GM12878 (cell line): ENCODE measurements at regions not wholly inside any gene's neighbourhood (a gene's known extent, or its start where the extent isn't known, plus 50 kb on each side); places are given as distances from the start of the nearest gene placed in this dataset.

ENCODE experiments used
- ATAC-seq: fragments of 200-7000 bp; cut with Tn5 transposase; 3 replicates; pipeline ENCODE4 v1.9.1; 2020; ENCODE audit warnings: mild to moderate bottlenecking, moderate library complexity
- BruUV-seq: library from RNA; stranded (reverse); fragments of 400-500 nt; replicated peaks from 2 replicates; lab custom pipeline; 2021; lab: Mats Ljungman, UMichigan
- CTCF ChIA-PET: fragments of 300-600 bp; sonication (Branson Sonifier 250); formaldehyde crosslinking; extraction: SDS; loops from one replicate; lab custom pipeline; 2021; ENCODE audit warnings: inconsistent platforms; lab: Yijun Ruan, JAX
- POLR2A ChIA-PET: fragments of 350-600 bp; formaldehyde crosslinking; extraction: SDS; loops from one replicate; lab custom pipeline; 2021; ENCODE audit warnings: inconsistent platforms; lab: Charles Lee
- RAD21 ChIA-PET: fragments of 300-600 bp; sonication (Branson Sonifier 250); formaldehyde crosslinking; loops from one replicate; lab custom pipeline; 2023; ENCODE audit warnings: antibody characterized with exemption; ENCODE audit not compliant: unreplicated experiment; lab: Charles Lee
- SMC1A ChIA-PET: fragments of 300-600 bp; sonication (Branson Sonifier 250); formaldehyde crosslinking; loops from one replicate; lab custom pipeline; 2023; ENCODE audit not compliant: unreplicated experiment, uncharacterized antibody; lab: Charles Lee
- DNase-seq: peaks from one replicate; pipeline ENCODE4 v3.0.0-alpha.2; 2011; ENCODE audit warnings: low read depth, low spot score
- FAIRE-seq: peaks from 3 replicates; lab custom pipeline; 2011; peaks lifted over from hg19 to GRCh38; lab: Jason Lieb, UNC
- H2AFZ ChIP-seq: 2 replicates; pipeline ENCODE4 v1.6.0; 2011; ENCODE audit warnings: low read depth, low read length, control low read depth; ENCODE audit not compliant: control insufficient read depth
- H3K27ac ChIP-seq: 2 replicates; pipeline ENCODE4 v1.5.1; 2011; ENCODE audit warnings: control low read depth; ENCODE audit not compliant: control insufficient read depth, insufficient read depth
- H3K27me3 ChIP-seq, 2 experiments: replicated peaks in 1 of 2; 2 replicates each; pipeline versions ENCODE4 v1.6.0 to v1.6.1; 2011; ENCODE audit warnings: low read length in 1 of 2; ENCODE audit not compliant: control insufficient read depth in 2 of 2, insufficient read depth in 2 of 2
- H3K36me3 ChIP-seq, 2 experiments: 2 replicates each; pipeline ENCODE4 v1.5.1; 2011; ENCODE audit warnings: low read length in 1 of 2; ENCODE audit not compliant: control insufficient read depth in 2 of 2, insufficient read depth in 2 of 2
- H3K4me1 ChIP-seq: 2 replicates; pipeline ENCODE4 v1.6.1; 2011; ENCODE audit warnings: mild to moderate bottlenecking, low read length, moderate library complexity, mixed read lengths; ENCODE audit not compliant: control insufficient read depth, insufficient read depth
- H3K4me2 ChIP-seq: 2 replicates; pipeline ENCODE4 v1.6.0; 2011; ENCODE audit warnings: control low read depth; ENCODE audit not compliant: control insufficient read depth, insufficient read depth
- H3K4me3 ChIP-seq: fragments of 200-600 bp; sonication (generic); 2 replicates; pipeline ENCODE4 v1.5.1; 2016
- H3K79me2 ChIP-seq: 2 replicates; pipeline ENCODE4 v1.6.0; 2011; ENCODE audit warnings: low read length; ENCODE audit not compliant: control insufficient read depth, insufficient read depth
- H3K9ac ChIP-seq: 2 replicates; pipeline ENCODE4 v1.8.0; 2011; ENCODE audit warnings: low read length, control low read depth, mixed read lengths; ENCODE audit not compliant: control insufficient read depth, insufficient read depth
- H3K9me3 ChIP-seq: replicated peaks from 3 replicates; pipeline ENCODE4 v1.5.1; 2011; ENCODE audit warnings: mild to moderate bottlenecking, low read length; ENCODE audit not compliant: control insufficient read depth, insufficient read depth
- H4K20me1 ChIP-seq: 2 replicates; pipeline ENCODE4 v1.6.0; 2011; ENCODE audit not compliant: control insufficient read depth, insufficient read depth
- MXI1 ChIP-seq: fragments of 150-350 bp; IDR thresholded peaks from 2 replicates; pipeline ENCODE4 v1.6.1; 2011; ENCODE audit warnings: low read depth, mild to moderate bottlenecking, inconsistent platforms, low read length, improper control_type of control experiment
- STAT3 ChIP-seq: IDR thresholded peaks from 2 replicates; pipeline ENCODE4 v1.6.1; 2011; ENCODE audit warnings: low read depth, low read length, improper control_type of control experiment
- TCF12 ChIP-seq: IDR thresholded peaks from 2 replicates; pipeline ENCODE4 v1.6.1; 2011; ENCODE audit warnings: low read depth, mild to moderate bottlenecking, low read length
- ZNF24 ChIP-seq: fragments of 450-650 bp; IDR thresholded peaks from 2 replicates; pipeline ENCODE4 v1.6.1; 2017; ENCODE audit warnings: antibody characterized with exemption, mild to moderate bottlenecking
- ZNF384 ChIP-seq: IDR thresholded peaks from 2 replicates; pipeline ENCODE4 v1.6.1; 2012; ENCODE audit warnings: low read depth, mild to moderate bottlenecking, low read length, improper control_type of control experiment, borderline replicate concordance
- WGBS: methylation state at CpG from one replicate; pipeline ENCODE4 v1.1.6; 2016; ENCODE audit warnings: low lambda C conversion rate; ENCODE audit not compliant: insufficient replicate concordance, insufficient coverage; ENCODE audit errors: missing lambda C conversion rate; 5-methylcytosine and 5-hydroxymethylcytosine counted together
- in situ Hi-C: fragments of 300-500 bp; cut with MboI; formaldehyde crosslinking; loops from 9 replicates; pipeline ENCODE4 v1.14.3; 2018; ENCODE audit warnings: mixed read lengths
- intact Hi-C: fragments of 100-400 bp; cut with micrococcal nuclease; formaldehyde crosslinking; loops from one replicate; pipeline ENCODE4 v1.14.2; 2022; ENCODE audit not compliant: unreplicated experiment
- TF ChIP-seq, protein P1 (sequence below): fragments of 450-650 bp; IDR thresholded peaks from 2 replicates; pipeline ENCODE4 v1.6.1; 2017; ENCODE audit warnings: borderline replicate concordance

DNA sequence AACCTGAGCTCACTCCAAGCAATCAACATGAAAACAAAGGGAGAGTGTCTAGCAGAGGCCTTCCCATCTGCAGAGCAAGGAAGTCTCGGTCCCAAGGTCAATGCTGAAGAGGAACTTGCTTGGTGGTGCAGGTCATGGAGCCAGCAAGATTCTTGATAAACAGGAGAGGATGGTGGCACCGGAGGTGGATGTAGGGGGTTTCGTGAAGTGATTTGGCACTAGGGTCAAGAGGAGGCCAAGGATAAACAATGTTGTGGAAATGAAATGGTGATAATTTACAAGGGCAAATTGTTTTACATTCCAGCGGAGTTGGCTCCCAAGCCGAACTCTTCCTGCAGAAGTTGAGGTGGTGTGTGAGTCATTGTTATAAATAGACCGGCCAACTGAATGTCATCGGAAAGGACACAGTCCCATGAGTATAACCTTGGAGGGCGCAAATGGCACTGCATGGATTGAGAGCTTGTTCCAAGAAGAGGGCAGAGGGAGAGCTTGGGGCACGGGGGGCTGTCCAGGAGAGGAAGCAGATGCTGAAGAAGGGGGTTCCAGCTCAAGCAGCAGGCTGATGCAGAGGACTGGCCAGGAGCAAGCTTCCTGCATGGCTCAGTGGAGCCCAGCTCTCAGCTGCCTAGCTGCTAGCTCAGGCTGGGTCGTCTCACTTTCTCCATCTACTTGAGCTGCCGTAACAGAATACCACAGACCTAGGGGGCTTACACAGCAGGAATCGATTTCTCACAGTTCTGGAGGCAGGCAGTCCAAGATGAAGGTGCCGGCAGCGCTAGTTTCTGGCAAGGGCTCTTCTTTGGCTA, 136.6 kb downstream of the COPRS start:
- DNase-seq (no peak), ATAC-seq (no peak), FAIRE-seq (no peak)
- WGBS: 48% methylated on average over 14 of the region's 14 CpGs
- no peak overlapping the region for H3K27ac ChIP-seq
- ChIA-PET SMC1A (no interaction called here), RAD21 (no interaction called here), POLR2A (interaction anchor here (0.6 kb wide), 1 partner anchor 473 kb away, joined by 3 read pairs; no protein-coding TSS in a partner anchor), CTCF (no interaction called here)
- no peaks in the 10 kb centered on the region for H4K20me1 ChIP-seq
- H3K9me3 ChIP-seq: no peaks in the 10 kb centered on the region; the same call in 2 of the 3 replicates
- no peak overlapping the region for H3K9ac ChIP-seq
- no peak overlapping the region for H2AFZ ChIP-seq
- TF ChIP-seq, protein P1, sequence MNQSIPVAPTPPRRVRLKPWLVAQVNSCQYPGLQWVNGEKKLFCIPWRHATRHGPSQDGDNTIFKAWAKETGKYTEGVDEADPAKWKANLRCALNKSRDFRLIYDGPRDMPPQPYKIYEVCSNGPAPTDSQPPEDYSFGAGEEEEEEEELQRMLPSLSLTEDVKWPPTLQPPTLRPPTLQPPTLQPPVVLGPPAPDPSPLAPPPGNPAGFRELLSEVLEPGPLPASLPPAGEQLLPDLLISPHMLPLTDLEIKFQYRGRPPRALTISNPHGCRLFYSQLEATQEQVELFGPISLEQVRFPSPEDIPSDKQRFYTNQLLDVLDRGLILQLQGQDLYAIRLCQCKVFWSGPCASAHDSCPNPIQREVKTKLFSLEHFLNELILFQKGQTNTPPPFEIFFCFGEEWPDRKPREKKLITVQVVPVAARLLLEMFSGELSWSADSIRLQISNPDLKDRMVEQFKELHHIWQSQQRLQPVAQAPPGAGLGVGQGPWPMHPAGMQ: no peak
- TF ChIP-seq MXI1 (no peak), ZNF24 (no peak), TCF12 (no peak), STAT3 (no peak), ZNF384 (no peak)
- peaks cover 2% of the 10 kb centered on the region in 2 experiments; a peak in 2 of 4 replicates for H3K27me3 ChIP-seq
- intact Hi-C loops: no loop called here
- no peaks in the 10 kb centered on the region for H3K79me2 ChIP-seq
- no peak overlapping the region for H3K4me2 ChIP-seq
- in situ Hi-C loops: no loop called here
- no peak overlapping the region for H3K4me3 ChIP-seq
- H3K4me1 ChIP-seq: no peaks in the 10 kb centered on the region
- no peaks in the 10 kb centered on the region for H3K36me3 ChIP-seq
- no TSS peak for BruUV-seq
